WTC11 (cell line): ENCODE measurements at regions not wholly inside any gene's neighbourhood (a gene's known extent, or its start where the extent isn't known, plus 50 kb on each side); places are given as distances from the start of the nearest gene placed in this dataset.

ENCODE experiments used
- ZNF263 ChIP-seq: sonication (generic); formaldehyde crosslinking; IDR thresholded peaks from 2 replicates; pipeline ENCODE4 v1.8.1; 2022; ENCODE audit warnings: low read depth, mild to moderate bottlenecking, moderate library complexity, missing genetic modification reagents
- ZNF281 ChIP-seq: sonication (generic); formaldehyde crosslinking; IDR thresholded peaks from 2 replicates; pipeline ENCODE4 v1.8.0; 2023; ENCODE audit warnings: mild to moderate bottlenecking, missing genetic modification reagents
- TF ChIP-seq, protein P1 (sequence below): fragments of 200-600 bp; IDR thresholded peaks from 2 replicates; pipeline ENCODE4 v1.8.0; 2022; ENCODE audit warnings: antibody characterized with exemption

DNA sequence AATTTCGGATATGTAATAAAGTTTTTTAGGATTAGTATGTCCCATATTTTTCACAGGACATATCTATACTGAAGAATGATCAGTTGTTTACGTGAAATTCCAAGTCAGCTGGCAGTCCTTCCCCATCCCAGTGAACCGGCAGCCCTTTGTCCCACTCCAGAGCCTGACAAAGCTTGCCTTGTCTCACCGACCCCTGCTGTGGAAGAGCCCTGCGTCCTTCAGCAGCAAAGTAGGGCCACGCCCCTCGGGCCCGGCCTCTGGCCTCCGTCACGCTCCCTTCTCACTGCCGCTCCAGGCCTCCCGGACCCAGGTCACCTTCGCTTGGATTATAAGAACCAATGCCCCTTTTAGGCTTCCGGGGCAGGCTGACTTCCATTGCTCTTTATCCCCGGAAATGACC, 89.8 kb upstream of the TGIF1 start:
- TF ChIP-seq ZNF281 (CRISPR knock-in tag) (no peak), ZNF263 (no peak)
- TF ChIP-seq, protein P1, sequence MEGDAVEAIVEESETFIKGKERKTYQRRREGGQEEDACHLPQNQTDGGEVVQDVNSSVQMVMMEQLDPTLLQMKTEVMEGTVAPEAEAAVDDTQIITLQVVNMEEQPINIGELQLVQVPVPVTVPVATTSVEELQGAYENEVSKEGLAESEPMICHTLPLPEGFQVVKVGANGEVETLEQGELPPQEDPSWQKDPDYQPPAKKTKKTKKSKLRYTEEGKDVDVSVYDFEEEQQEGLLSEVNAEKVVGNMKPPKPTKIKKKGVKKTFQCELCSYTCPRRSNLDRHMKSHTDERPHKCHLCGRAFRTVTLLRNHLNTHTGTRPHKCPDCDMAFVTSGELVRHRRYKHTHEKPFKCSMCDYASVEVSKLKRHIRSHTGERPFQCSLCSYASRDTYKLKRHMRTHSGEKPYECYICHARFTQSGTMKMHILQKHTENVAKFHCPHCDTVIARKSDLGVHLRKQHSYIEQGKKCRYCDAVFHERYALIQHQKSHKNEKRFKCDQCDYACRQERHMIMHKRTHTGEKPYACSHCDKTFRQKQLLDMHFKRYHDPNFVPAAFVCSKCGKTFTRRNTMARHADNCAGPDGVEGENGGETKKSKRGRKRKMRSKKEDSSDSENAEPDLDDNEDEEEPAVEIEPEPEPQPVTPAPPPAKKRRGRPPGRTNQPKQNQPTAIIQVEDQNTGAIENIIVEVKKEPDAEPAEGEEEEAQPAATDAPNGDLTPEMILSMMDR = no peak
